Activated B cell treated with CpG ODN at 0.5 μM for 24 hours (primary cell): ENCODE measurements at regions not wholly inside any gene's neighbourhood (a gene's known extent, or its start where the extent isn't known, plus 50 kb on each side); places are given as distances from the start of the nearest gene placed in this dataset.

Experiments used
- ATAC-seq: fragments of 200-7000 bp; cut with Tn5 transposase; one replicate; pipeline ENCODE4 v1.10.0; 2021; ENCODE audit warnings: low read depth, mild to moderate bottlenecking, moderate library complexity
- CTCF ChIA-PET: fragments of 350-600 bp; sonication (Branson Sonifier 250); formaldehyde crosslinking; loops from one replicate; lab custom pipeline; 2021; ENCODE audit warnings: antibody characterized with exemption; lab: Charles Lee
- POLR2A ChIA-PET: fragments of 350-600 bp; sonication (Branson Sonifier 250); formaldehyde crosslinking; loops from one replicate; lab custom pipeline; 2021; ENCODE audit warnings: antibody characterized with exemption; lab: Charles Lee
- DNase-seq: peaks from one replicate; pipeline ENCODE4 v3.0.0; 2022
- H3K27ac Mint-ChIP-seq: one replicate; pipeline ENCODE4 v1.8.0; 2020; ENCODE audit warnings: mixed read lengths
- H3K27me3 Mint-ChIP-seq: one replicate; pipeline ENCODE4 v1.8.0; 2021; ENCODE audit warnings: mixed read lengths
- H3K36me3 Mint-ChIP-seq: one replicate; pipeline ENCODE4 v1.8.0; 2021; ENCODE audit warnings: low read depth, mixed read lengths
- H3K4me1 Mint-ChIP-seq: one replicate; pipeline ENCODE4 v1.8.0; 2021; ENCODE audit warnings: mixed read lengths
- H3K4me3 Mint-ChIP-seq: one replicate; pipeline ENCODE4 v1.8.0; 2020; ENCODE audit warnings: mild to moderate bottlenecking, mixed read lengths
- H3K9me3 Mint-ChIP-seq: one replicate; pipeline ENCODE4 v1.8.0; 2020; ENCODE audit warnings: mixed read lengths
- CTCF ChIP-seq: fragments of 200-600 bp; IDR thresholded peaks from one replicate; pipeline ENCODE4 v1.8.0; 2022; ENCODE audit warnings: antibody characterized with exemption, mild to moderate bottlenecking
- intact Hi-C: fragments of 100-400 bp; cut with micrococcal nuclease; formaldehyde crosslinking; loops from one replicate; pipeline ENCODE4 v1.15.1; 2024

- no peaks in the 10 kb centered on the region for H3K4me1 Mint-ChIP-seq
- no peak for TF ChIP-seq CTCF
- POLR2A ChIA-PET: no interaction called here
- H3K27me3 Mint-ChIP-seq: no peaks in the 10 kb centered on the region
- DNase-seq (no peak), ATAC-seq (no peak)
- no peak overlapping the region for H3K27ac Mint-ChIP-seq
- intact Hi-C loops: no loop called here
- peaks cover 9% of the 10 kb centered on the region for H3K9me3 Mint-ChIP-seq
- CTCF ChIA-PET: no interaction called here
- H3K36me3 Mint-ChIP-seq: no peaks in the 10 kb centered on the region
- H3K4me3 Mint-ChIP-seq: no peak overlapping the region
These were observed 124.2 kb upstream of the KCNIP4 start for GRCh38 chr4:22072726-22073125.

DNA sequence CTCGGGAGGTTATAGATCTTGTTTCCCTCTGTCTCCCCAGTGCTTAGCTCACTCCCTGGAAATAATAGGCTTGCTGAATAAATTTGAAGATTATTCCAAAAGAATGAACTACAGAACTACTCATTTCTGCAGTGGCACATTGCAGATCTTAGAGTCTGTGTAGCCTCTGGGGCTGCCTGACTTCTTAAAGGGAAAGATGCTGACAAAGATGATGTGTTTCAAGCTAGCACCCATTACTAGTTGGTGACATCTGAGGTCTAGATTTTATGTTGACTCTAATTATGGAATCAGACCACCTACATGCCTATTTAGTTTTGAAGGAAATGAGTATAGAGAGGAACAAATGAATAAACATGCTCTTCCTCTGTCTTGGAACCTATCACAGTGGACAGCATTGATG, 123.7 kb upstream of the KCNIP4 start:
- no peaks in the 10 kb centered on the region for H3K36me3 Mint-ChIP-seq
- intact Hi-C loops: no loop called here
- DNase-seq: no peak

DNA sequence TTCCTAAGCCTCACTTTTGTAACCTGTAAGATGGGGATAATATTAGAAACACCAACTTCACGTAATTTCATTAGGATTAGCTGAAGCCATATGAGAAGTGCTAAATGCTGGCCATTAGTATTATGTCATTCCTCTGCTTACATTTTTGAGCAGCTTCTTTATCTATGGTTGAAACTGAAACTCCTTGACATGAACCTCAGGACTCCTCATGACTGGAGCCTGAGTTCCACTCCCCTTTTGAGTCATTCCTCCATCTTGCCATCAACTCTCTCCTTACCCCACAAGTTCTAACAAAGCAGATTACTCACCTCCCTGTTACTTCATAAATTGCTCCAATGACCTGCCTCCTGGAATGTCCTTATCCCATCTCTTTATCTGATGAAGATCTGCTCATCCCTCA, 123.2 kb upstream of the KCNIP4 start:
- ChIA-PET CTCF (no interaction called here), POLR2A (no interaction called here)
- no peaks in the 10 kb centered on the region for H3K4me1 Mint-ChIP-seq
- no peaks in the 10 kb centered on the region for H3K27me3 Mint-ChIP-seq
- ATAC-seq (no peak), DNase-seq (no peak)
- H3K27ac Mint-ChIP-seq: no peak overlapping the region
- intact Hi-C loops: no loop called here
- H3K36me3 Mint-ChIP-seq: no peaks in the 10 kb centered on the region
- no peak for TF ChIP-seq CTCF
- no peak overlapping the region for H3K4me3 Mint-ChIP-seq
- peaks cover 9% of the 10 kb centered on the region for H3K9me3 Mint-ChIP-seq

More for the DNA sequence above, 123.7 kb upstream of the KCNIP4 start:
- H3K9me3 Mint-ChIP-seq: peaks cover 9% of the 10 kb centered on the region
- POLR2A ChIA-PET: no interaction called here
- H3K4me3 Mint-ChIP-seq: no peak overlapping the region
- H3K4me1 Mint-ChIP-seq: no peaks in the 10 kb centered on the region
- H3K27me3 Mint-ChIP-seq: no peaks in the 10 kb centered on the region
- no peak for ATAC-seq
- CTCF ChIA-PET: no interaction called here
- TF ChIP-seq CTCF: no peak
- no peak overlapping the region for H3K27ac Mint-ChIP-seq

DNA sequence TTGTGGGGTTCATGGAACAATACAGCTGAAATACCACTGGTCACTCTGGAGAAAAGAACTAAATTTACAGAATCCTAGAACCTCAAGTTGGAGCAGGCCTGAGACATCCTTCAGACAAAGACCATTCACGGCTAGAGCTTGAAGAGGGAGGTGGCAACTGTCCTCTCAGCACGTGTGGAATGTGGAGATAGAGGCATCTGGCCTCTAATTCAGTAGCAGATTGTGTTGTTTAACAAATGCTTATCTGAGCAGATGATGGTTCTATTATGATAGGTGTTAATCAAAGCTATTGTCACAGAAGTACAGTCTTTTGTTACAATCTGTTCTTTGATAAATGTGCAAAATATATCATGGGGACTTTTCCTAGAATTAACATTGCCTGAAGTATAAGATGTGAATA, 121.7 kb upstream of the KCNIP4 start:
- H3K9me3 Mint-ChIP-seq: peaks cover 4% of the 10 kb centered on the region
- TF ChIP-seq CTCF: no peak
- DNase-seq: no peak
- POLR2A ChIA-PET: no interaction called here
- H3K36me3 Mint-ChIP-seq: no peaks in the 10 kb centered on the region
- H3K4me3 Mint-ChIP-seq: no peak overlapping the region
- no peaks in the 10 kb centered on the region for H3K27me3 Mint-ChIP-seq
- intact Hi-C loops: no loop called here
- no peak overlapping the region for H3K27ac Mint-ChIP-seq
- no peaks in the 10 kb centered on the region for H3K4me1 Mint-ChIP-seq
- ATAC-seq: no peak
- CTCF ChIA-PET: no interaction called here

DNA sequence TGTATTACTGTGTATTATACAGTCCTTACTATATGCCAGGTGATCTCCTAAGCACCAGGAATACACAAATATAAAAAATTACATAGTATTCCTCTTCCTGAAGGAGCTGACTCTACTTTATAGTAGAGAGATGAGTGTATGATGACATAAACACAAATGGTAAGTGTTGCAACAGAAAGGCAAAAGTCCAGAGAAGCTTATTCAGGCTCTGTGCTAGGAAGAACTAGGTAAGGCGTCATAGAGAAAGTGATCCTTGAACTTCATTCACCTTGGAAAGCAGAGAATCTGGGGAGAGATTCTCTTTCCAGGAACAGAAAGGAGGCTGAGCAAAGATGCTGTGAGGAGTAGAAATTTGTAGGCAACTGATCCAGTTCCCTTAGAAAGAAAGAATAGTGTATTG, 115.0 kb upstream of the KCNIP4 start:
- CTCF ChIA-PET: no interaction called here
- TF ChIP-seq CTCF: no peak
- Mint-ChIP-seq H3K4me1 (no peaks in the 10 kb centered on the region), H3K4me3 (no peak overlapping the region), H3K36me3 (no peaks in the 10 kb centered on the region), H3K9me3 (peaks cover 3% of the 10 kb centered on the region), H3K27ac (no peak overlapping the region), H3K27me3 (no peaks in the 10 kb centered on the region)
- DNase-seq (no peak), ATAC-seq (no peak)
- intact Hi-C loops: no loop called here
- POLR2A ChIA-PET: no interaction called here
